ENCODE measurements at regions not wholly inside any gene's neighbourhood (a gene's known extent, or its start where the extent isn't known, plus 50 kb on each side); places are given as distances from the start of the nearest gene placed in this dataset.
A peak's percentile ranks its signal among the peaks of the same experiment; 100 is the strongest.

DNA sequence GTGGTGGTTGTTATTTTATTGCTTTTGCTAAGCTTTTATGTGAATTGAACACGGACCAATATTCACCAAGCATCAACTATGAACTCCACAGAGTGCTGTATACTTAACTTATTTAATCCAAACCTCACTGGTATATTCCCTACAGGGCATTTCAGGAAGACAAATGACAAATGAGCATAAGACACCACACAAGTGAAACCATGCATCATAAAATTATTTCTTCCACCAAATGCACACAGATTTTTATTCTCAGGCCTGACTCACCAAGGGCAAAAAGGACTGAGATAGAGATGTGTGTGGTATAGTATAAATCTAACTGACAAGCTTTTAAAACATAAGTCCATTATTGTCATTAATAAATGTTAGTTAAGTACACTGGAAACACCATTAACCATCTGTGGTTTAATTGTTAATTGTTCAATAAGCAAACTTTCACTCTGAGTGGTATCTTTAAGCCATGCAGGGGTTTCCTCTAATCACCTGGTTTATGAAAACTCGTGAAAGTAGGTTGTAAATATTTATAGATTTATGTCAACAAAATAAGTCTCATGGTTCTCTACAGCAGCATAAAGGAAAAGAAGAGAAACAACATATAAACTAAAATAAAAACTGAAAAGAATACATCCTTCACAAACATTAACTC lies 77.6 kb upstream of the CRIM1 start:
- FAIRE-seq: no peak
- Mint-ChIP-seq H3K27me3 (ENCODE audit: low read depth, unreplicated experiment) (no peaks in the 10 kb centered on the region), H3K36me3 (ENCODE audit: low read depth, unreplicated experiment) (no peaks in the 10 kb centered on the region)

DNA sequence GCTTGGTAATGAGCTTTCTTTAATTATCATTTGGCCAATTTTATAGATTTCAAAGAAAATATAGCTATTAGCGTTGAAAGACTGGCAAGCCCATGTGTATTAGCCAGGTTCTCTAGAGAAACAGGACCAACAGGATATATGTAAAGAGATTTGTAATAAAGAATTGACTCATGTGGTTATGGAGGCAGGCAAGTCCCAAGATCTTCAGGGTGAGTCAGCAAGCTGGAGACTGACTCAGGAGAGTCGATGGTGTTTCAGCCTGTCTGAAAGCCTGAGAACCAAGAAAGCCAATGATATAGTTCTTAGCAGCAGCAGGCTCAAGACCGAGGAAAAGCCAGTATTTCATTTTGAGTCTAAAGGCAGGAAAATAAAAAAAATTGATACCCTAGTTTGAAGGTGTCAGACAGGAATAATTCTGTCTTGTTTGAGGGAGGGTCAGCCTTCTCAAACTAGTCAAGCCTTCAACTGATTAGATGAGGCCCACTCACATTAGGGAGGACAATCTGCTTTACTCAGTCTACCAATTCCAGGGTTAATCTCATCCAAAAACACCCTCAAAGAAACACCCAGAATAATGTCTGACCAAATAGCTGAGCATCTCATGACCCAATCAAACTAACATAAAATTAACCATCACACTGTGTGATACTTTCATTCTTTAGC lies 78.3 kb upstream of the CRIM1 start:
- Mint-ChIP-seq H3K9me3 (ENCODE audit: unreplicated experiment) (peaks cover 12% of the 10 kb centered on the region), H3K27me3 (ENCODE audit: low read depth, unreplicated experiment) (no peaks in the 10 kb centered on the region), H3K27ac (ENCODE audit: unreplicated experiment) (no peak overlapping the region), H3K4me3 (ENCODE audit: unreplicated experiment) (no peak overlapping the region), H3K4me1 (ENCODE audit: low read depth, unreplicated experiment) (peaks cover 10% of the 10 kb centered on the region), H3K36me3 (ENCODE audit: low read depth, unreplicated experiment) (no peaks in the 10 kb centered on the region)
- Histone ChIP-seq H3K36me3 (ENCODE audit: insufficient read depth, low read length) (no peaks in the 10 kb centered on the region), H3K4me2 (ENCODE audit: low read length) (peak overlapping the region; percentile 13), H3K4me3 (ENCODE audit: insufficient read depth, low read depth, low read length) (no peak overlapping the region), H3K27ac (ENCODE audit: low read depth, low read length) (peak overlapping the region; percentile 83), H3K27me3 (ENCODE audit: insufficient read depth, low read length) (no peaks in the 10 kb centered on the region), H4K20me1 (ENCODE audit: insufficient read depth, low read length) (no peaks in the 10 kb centered on the region), H3K9me3 (ENCODE audit: insufficient read depth, low read depth, low read length) (no peaks in the 10 kb centered on the region), H3K4me1 (ENCODE audit: insufficient read depth, low read length) (no peaks in the 10 kb centered on the region), H3K79me2 (ENCODE audit: insufficient read depth, low read length) (no peaks in the 10 kb centered on the region), H3K9ac (ENCODE audit: low read length) (peak overlapping the region; percentile 54), H2AFZ (ENCODE audit: low read depth, low read length) (no peak overlapping the region)
- DNase-seq (ENCODE audit: low read depth): peak; percentile 95
- peak; percentile 97 for FAIRE-seq
- TF ChIP-seq, protein P1, sequence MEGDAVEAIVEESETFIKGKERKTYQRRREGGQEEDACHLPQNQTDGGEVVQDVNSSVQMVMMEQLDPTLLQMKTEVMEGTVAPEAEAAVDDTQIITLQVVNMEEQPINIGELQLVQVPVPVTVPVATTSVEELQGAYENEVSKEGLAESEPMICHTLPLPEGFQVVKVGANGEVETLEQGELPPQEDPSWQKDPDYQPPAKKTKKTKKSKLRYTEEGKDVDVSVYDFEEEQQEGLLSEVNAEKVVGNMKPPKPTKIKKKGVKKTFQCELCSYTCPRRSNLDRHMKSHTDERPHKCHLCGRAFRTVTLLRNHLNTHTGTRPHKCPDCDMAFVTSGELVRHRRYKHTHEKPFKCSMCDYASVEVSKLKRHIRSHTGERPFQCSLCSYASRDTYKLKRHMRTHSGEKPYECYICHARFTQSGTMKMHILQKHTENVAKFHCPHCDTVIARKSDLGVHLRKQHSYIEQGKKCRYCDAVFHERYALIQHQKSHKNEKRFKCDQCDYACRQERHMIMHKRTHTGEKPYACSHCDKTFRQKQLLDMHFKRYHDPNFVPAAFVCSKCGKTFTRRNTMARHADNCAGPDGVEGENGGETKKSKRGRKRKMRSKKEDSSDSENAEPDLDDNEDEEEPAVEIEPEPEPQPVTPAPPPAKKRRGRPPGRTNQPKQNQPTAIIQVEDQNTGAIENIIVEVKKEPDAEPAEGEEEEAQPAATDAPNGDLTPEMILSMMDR (IDR thresholded peaks at IDR 0.05; ENCODE audit: insufficient read depth, low read depth, low read length): no peak
- TF ChIP-seq EZH2 (IDR thresholded peaks at IDR 0.05; ENCODE audit: insufficient read depth, low read length): no peak

More for the DNA sequence above, 77.6 kb upstream of the CRIM1 start:
- no peaks in the 10 kb centered on the region for H3K27me3 ChIP-seq (ENCODE audit: insufficient read depth, low read length)
- H2AFZ ChIP-seq (ENCODE audit: low read depth, low read length): no peak overlapping the region
- TF ChIP-seq, protein P1 (IDR thresholded peaks at IDR 0.05; ENCODE audit: insufficient read depth, low read depth, low read length): no peak
- no peak for TF ChIP-seq EZH2 (IDR thresholded peaks at IDR 0.05; ENCODE audit: insufficient read depth, low read length)
- H3K4me2 ChIP-seq (ENCODE audit: low read length): no peak overlapping the region
- no peaks in the 10 kb centered on the region for H3K4me1 ChIP-seq (ENCODE audit: insufficient read depth, low read length)
- H4K20me1 ChIP-seq (ENCODE audit: insufficient read depth, low read length): no peaks in the 10 kb centered on the region
- H3K9me3 ChIP-seq (ENCODE audit: insufficient read depth, low read depth, low read length): no peaks in the 10 kb centered on the region
- no peak overlapping the region for H3K4me3 ChIP-seq (ENCODE audit: insufficient read depth, low read depth, low read length)
- H3K9me3 Mint-ChIP-seq (ENCODE audit: unreplicated experiment): peaks cover 17% of the 10 kb centered on the region
- H3K4me1 Mint-ChIP-seq (ENCODE audit: low read depth, unreplicated experiment): peaks cover 10% of the 10 kb centered on the region
- H3K27ac Mint-ChIP-seq (ENCODE audit: unreplicated experiment): peak overlapping the region; percentile 7
- peak overlapping the region; percentile 54 for H3K9ac ChIP-seq (ENCODE audit: low read length)
- H3K79me2 ChIP-seq (ENCODE audit: insufficient read depth, low read length): no peaks in the 10 kb centered on the region
- peak; percentile 58 for DNase-seq (ENCODE audit: low read depth)
- H3K36me3 ChIP-seq (ENCODE audit: insufficient read depth, low read length): no peaks in the 10 kb centered on the region
- H3K4me3 Mint-ChIP-seq (ENCODE audit: unreplicated experiment): no peak overlapping the region
- H3K27ac ChIP-seq (ENCODE audit: low read depth, low read length): peak overlapping the region; percentile 83

DNA sequence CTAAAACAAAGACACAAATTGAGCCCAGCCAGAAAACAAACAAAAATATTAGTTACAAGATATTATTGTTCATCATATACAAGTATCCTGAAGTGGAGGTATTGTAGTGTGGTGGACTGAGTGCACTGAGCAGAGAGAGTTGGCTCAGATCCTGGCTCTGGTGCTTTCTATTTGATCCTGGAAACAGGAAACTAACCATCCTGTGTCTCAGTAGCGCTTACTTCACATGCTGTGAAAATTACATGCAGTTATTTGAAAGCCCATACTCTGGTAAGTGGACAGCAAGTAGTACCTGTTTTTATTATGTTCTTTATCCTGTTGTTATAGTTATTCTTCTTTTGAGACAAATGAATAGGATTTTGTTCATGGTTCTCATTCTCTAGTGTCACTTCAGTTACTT lies 84.3 kb upstream of the CRIM1 start:
- FAIRE-seq (no peak), DNase-seq (ENCODE audit: low read depth) (no peak)
- Mint-ChIP-seq H3K9me3 (ENCODE audit: unreplicated experiment) (peaks cover 7% of the 10 kb centered on the region), H3K27me3 (ENCODE audit: low read depth, unreplicated experiment) (no peaks in the 10 kb centered on the region), H3K36me3 (ENCODE audit: low read depth, unreplicated experiment) (no peaks in the 10 kb centered on the region), H3K4me1 (ENCODE audit: low read depth, unreplicated experiment) (peaks cover under 1% of the 10 kb centered on the region), H3K27ac (ENCODE audit: unreplicated experiment) (no peak overlapping the region), H3K4me3 (ENCODE audit: unreplicated experiment) (no peak overlapping the region)
- Histone ChIP-seq H3K27me3 (ENCODE audit: insufficient read depth, low read length) (no peaks in the 10 kb centered on the region), H3K79me2 (ENCODE audit: insufficient read depth, low read length) (no peaks in the 10 kb centered on the region), H3K9ac (ENCODE audit: low read length) (no peak overlapping the region), H3K4me2 (ENCODE audit: low read length) (no peak overlapping the region), H2AFZ (ENCODE audit: low read depth, low read length) (no peak overlapping the region), H3K9me3 (ENCODE audit: insufficient read depth, low read depth, low read length) (no peaks in the 10 kb centered on the region), H4K20me1 (ENCODE audit: insufficient read depth, low read length) (no peaks in the 10 kb centered on the region), H3K4me1 (ENCODE audit: insufficient read depth, low read length) (no peaks in the 10 kb centered on the region), H3K4me3 (ENCODE audit: insufficient read depth, low read depth, low read length) (no peak overlapping the region), H3K36me3 (ENCODE audit: insufficient read depth, low read length) (no peaks in the 10 kb centered on the region), H3K27ac (ENCODE audit: low read depth, low read length) (no peak overlapping the region)
- no peak for TF ChIP-seq EZH2 (IDR thresholded peaks at IDR 0.05; ENCODE audit: insufficient read depth, low read length)
- TF ChIP-seq, protein P1 (IDR thresholded peaks at IDR 0.05; ENCODE audit: insufficient read depth, low read depth, low read length): no peak
